Posterior vena cava (tissue), 2 donors: ENCODE measurements at regions not wholly inside any gene's neighbourhood (a gene's known extent, or its start where the extent isn't known, plus 50 kb on each side); places are given as distances from the start of the nearest gene placed in this dataset.

ENCODE experiments used
- DNase-seq: peaks from one replicate; pipeline ENCODE4 v3.0.0-alpha.2; 2020; ENCODE audit warnings: low spot score
- intact Hi-C, 2 donors: fragments of 100-400 bp; cut with DNase I; formaldehyde crosslinking; loops; one replicate each; pipeline versions ENCODE4 v1.14.1 to v1.14.2; 2022 to 2023
- donor health status: DM: yes; HTN: yes; CAD: no.
- donor health status: DM: yes; HTN: yes; CAD: no.

- intact Hi-C loops: no loop called here
- no peak for DNase-seq
Observed at GRCh38 chr5:12284604-12285003, 380.4 kb upstream of the CTNND2 start.

DNA sequence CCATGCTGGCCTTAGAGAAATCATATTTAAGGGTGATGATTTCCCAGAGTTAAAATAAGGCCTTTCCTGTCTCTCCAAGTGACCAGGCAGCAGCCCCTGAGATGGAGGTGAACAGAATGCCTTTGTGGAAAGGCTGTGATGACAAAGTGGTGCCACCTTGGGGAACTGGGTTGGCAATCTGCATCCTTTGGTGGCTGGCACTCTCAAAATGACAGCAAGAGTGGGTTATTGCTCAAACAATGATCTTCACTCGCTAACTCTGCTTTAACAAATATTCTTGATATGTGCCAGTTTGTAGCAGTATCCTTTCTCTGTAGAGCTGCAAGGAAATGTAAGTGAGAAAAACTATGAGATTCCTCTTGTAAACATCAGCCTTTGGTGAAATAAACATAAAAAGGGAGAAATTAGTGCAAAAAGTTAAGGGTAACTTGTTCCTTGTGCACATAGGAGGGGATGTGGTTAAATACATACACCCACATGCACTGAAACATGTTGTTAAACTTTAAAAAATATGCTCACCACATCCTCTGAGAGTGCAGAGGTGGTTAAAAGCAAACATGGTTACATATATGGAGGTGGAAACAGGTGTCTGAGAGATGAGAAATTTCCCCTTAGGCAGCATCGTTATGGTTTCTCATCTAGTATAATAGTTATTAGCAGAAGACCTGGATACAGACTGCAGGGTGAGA is 373.4 kb upstream of the CTNND2 start:
- intact Hi-C loops: no loop called here
- DNase-seq: no peak

- intact Hi-C loops: no loop called here
- DNase-seq: no peak
Observed at GRCh38 chr5:12274236-12274635, 370.0 kb upstream of the CTNND2 start.

DNA sequence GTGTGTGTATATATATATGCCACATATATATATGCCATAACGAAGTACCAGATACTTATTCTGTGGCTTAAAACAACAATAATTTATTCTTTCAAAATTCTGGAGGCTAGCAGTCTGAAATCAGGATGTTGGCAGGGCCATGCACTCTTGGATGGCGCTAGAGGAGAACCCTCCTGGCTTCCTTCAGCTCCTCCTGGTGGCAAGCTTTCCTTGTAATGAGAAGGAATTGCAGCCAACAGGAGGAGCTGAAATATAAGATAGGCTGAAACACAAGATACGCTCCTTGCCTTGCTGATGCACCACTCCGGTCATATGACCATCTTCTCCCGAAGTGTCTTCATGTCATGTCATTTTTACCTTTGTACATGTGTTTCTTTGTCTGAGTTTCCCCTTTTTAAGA is 368.1 kb upstream of the CTNND2 start:
- no peak for DNase-seq
- intact Hi-C loops: no loop called here

- intact Hi-C loops: no loop called here
- no peak for DNase-seq
Observed at GRCh38 chr5:12270914-12271313, 366.7 kb upstream of the CTNND2 start.

DNA sequence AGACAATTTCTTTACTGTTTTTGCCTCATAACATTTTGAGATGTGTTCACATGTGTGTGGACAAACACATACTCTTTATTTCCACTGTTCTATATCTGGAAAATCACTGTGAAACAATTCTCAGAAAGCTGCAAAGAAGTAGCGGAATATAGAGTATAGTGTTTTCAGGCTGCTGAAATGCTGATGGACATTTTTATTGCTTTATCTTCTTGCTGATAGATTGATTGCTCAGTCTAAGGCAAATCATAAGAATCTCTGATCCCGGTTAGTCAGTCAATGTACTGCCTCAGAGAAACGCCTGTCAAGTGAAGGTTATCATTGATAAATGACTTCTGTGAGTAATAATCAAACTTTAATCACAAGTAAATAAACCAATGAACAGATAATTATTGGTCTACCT is 364.9 kb upstream of the CTNND2 start:
- no peak for DNase-seq
- intact Hi-C loops: no loop called here

DNA sequence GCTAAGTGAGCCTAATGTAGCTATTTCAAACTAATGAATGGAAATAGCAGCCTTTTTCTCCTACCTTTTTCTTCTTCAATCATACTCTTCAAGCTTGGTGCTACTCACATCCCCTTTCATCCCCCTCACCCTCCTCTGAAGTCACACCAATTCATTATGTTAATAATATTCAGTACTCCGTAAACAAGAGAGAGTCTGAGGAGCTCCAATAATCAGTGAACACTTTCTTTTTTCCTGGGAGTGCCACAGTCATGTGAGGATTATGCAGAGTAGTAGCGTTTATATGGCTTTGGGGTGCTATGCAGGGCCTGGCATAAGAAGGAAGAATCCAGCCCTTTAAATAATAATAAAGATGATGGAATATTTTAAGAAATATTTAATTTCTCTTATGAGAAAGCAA is 354.3 kb upstream of the CTNND2 start:
- no peak for DNase-seq
- intact Hi-C loops: no loop called here

DNA sequence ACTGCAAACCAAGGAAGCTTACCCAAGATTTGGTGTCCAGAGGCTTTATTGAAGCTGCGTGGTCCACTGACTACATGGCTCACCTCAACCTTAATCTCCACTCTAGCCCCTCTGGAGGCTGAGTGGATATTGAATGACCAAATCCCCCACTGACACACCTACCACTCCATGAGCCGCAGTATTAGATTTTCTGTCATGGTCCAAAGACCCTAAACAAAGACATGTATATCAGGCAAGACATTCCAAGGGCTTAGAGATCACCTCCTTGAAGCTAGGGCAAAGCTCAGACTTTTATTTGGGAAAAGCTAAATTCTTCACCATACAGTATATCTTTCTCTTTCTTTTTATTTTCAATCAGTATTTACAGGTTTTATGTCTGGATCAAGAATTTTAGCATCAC is 346.2 kb upstream of the CTNND2 start:
- no peak for DNase-seq
- intact Hi-C loops: no loop called here

DNA sequence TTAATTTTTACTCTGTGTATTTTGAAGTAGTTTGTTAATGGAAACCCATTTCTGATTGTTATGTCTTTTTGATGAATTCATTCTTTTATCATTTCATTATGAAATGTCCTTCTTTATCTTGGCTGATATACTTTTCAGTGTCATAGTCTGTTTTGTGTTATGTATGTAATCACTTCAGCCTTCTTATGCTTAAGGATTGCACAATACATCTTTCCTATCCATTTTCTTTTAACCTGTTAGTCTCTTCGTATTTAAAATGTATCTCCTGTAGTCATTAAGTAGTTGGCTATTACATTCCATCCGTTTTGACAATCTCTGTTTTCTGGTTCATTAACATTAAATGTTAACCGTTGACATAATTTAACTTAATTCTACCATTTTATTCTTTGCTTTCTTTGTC is 344.6 kb upstream of the CTNND2 start:
- no peak for DNase-seq
- intact Hi-C loops: no loop called here

GRCh38 chr5:12246036-12246435 is 341.8 kb upstream of the CTNND2 start:
- intact Hi-C loops: no loop called here
- DNase-seq: no peak

DNA sequence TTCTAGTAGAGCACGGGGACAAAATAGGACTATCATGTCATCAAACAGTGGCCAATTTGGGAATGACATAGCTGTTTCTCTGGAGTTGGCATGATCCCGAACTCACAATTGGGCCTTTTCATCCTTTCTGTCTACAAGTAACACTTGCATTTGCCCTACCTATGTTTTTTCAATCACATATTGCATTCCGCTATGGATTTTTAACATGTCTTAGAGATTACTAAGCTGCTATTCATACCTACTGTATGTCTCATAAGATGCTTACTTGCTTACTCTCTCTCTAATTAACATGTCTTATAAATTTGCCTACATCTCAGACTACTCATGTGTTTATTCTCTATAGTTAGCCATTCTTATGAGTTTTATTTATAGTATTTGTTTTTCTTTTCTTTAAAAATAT is 341.2 kb upstream of the CTNND2 start:
- intact Hi-C loops: no loop called here
- DNase-seq: no peak

GRCh38 chr5:12242950-12243888 is 339.0 kb upstream of the CTNND2 start:
- intact Hi-C loops: no loop called here
- no peak for DNase-seq

GRCh38 chr5:12237837-12238575 is 333.8 kb upstream of the CTNND2 start:
- no peak for DNase-seq
- intact Hi-C loops: no loop called here

DNA sequence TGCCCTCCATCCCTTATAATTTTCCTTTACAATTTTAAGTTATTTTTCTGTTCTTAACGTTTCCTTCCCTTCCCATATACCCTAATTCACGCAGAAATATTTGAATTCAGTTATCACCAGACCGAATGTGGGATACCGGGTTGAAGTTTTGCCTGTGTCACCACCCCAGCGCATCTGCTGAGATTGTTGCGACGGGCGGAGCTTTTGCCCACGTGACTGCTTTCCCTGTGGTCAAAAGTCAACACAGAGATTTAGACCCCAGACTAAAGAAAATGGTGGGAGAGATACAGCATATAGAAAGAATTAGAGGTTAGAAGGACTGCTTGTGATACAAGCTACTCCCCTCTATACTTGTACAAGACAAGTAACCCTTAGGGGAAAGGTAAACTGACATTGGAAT is 326.4 kb upstream of the CTNND2 start:
- no peak for DNase-seq
- intact Hi-C loops: no loop called here

DNA sequence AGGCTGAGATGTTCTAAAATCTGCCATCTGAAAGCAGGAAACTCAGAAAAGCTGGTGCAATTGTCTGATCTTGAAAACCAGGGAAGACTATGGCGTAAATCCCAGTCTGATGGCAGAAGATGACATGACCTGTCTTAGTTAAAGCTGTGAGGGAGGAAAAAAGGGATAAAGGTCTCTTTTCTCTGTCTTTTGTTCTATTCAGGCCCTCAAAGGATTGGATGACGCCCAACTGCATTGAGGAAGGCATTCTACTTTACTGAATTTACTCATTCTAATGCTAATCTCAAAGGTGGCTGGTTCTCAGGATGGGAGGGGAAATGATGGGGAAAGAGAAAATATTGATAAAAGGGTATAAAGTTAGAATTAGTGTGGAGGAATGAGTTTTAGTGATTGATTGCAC is 312.8 kb upstream of the CTNND2 start:
- intact Hi-C loops: no loop called here
- DNase-seq: no peak

DNA sequence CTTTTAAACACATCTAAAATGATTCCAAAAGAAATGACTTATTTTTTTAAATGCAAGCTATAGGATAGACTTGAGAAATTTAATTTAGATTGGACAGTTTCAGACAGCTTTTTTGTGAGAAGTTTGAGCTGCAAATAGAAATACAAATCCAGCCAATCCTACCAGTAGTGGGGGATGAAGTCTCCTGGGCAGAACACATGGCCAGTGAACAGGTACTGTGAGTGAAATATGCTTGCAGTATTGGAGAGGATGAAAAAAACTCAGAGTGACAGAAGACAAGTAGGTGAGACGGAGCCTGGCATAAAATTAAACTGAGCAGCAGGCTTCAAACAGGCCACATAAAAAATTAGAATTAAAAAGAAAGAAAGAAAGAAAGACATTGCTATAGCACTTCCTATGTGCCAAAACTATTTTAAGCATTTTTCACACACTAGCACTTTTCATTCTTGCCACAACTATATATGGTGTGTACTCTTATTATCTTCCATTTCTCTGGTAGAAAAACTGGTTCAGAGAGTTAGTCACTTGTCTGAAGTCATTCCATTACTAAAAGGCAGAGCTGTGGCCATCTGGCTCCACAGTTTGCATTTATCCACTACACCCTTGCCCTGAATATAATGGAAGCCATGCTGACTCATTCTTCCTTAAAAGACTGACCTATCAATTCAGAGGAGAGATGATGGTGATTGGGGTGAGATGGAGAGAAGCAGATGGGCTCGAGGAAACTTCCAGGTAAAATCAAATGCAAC is 310.2 kb upstream of the CTNND2 start:
- DNase-seq: no peak
- intact Hi-C loops: no loop called here

GRCh38 chr5:12208366-12209100 is 304.3 kb upstream of the CTNND2 start:
- no peak for DNase-seq
- intact Hi-C loops: no loop called here

GRCh38 chr5:12204761-12205160 is 300.5 kb upstream of the CTNND2 start:
- intact Hi-C loops: no loop called here
- no peak for DNase-seq

DNA sequence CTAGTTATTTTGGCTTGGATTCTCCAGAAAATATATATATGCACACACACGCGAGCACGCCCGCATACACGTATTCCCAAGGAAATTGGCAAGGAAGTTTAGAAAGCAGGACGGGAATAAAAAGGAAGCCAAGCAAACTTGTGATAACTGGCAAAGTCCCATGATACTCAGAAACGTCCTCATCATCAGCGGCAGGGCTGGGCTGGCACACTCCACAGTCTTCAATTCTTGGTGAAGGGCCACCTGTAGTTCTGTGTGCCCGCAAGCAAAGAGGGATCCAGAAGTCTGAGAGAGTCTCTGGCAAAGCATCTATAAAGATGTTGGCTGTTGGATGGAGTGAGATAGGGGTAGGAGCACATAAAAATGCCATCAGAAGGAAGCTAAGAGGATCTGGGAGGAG is 289.3 kb upstream of the CTNND2 start:
- DNase-seq: no peak
- intact Hi-C loops: no loop called here
